PFSK-1 (cell line): ENCODE measurements at regions not wholly inside any gene's neighbourhood (a gene's known extent, or its start where the extent isn't known, plus 50 kb on each side); places are given as distances from the start of the nearest gene placed in this dataset.

ENCODE experiments used
- FOXP2 ChIP-seq: optimal IDR thresholded peaks from 2 replicates; pipeline ENCODE3; 2011; ENCODE audit warnings: borderline replicate concordance, control low read depth, inconsistent platforms; ENCODE audit not compliant: insufficient read depth; ENCODE audit errors: extremely low read length, extremely low read depth
- POLR2AphosphoS5 ChIP-seq: IDR thresholded peaks from 2 replicates; pipeline ENCODE4 v1.6.1; 2012; ENCODE audit warnings: low read depth, mild to moderate bottlenecking, control low read depth, low read length, moderate library complexity
- REST ChIP-seq, 2 experiments: IDR thresholded peaks; 2 replicates each; pipeline versions ENCODE4 v1.6.1 to v1.8.0; 2011 to 2012; ENCODE audit warnings: low read depth in 2 of 2, low read length in 2 of 2, control low read depth in 1 of 2, inconsistent platforms in 1 of 2, mild to moderate bottlenecking in 1 of 2, moderate library complexity in 1 of 2; ENCODE audit not compliant: insufficient read depth in 1 of 2

GRCh38 chr3:71872256-71872655, 87.3 kb upstream of the PROK2 start:
- TF ChIP-seq FOXP2, result no peak
- no peak for TF ChIP-seq POLR2AphosphoS5
- TF ChIP-seq REST (IDR thresholded peaks at IDR 0.05; ENCODE audit: insufficient read depth in 1 of 2, low read depth in 2 of 2, low read length in 2 of 2), result no peak
